Endodermal cell (in vitro differentiated cells): ENCODE measurements at regions not wholly inside any gene's neighbourhood (a gene's known extent, or its start where the extent isn't known, plus 50 kb on each side); places are given as distances from the start of the nearest gene placed in this dataset.
"Not testable (repeated sequence)": the region's sequence is repeated elsewhere in the genome, so short reads cannot be mapped to it uniquely, and the experiment has no call there.

Experiments
- DNase-seq: peaks from one replicate; pipeline ENCODE4 v3.0.0-alpha.2; 2017
- H3K27ac ChIP-seq: 2 replicates; pipeline ENCODE4 v1.5.1; 2013; ENCODE audit warnings: mild to moderate bottlenecking, low read depth, low read length, moderate library complexity
- H3K27me3 ChIP-seq: 2 replicates; pipeline ENCODE4 v1.6.1; 2013; ENCODE audit warnings: mild to moderate bottlenecking, low read length, moderate library complexity; ENCODE audit not compliant: insufficient read depth, control insufficient read depth, poor library complexity, severe bottlenecking
- H3K36me3 ChIP-seq: 2 replicates; pipeline ENCODE4 v1.7.0; 2013; ENCODE audit warnings: mild to moderate bottlenecking, low read length, moderate library complexity; ENCODE audit not compliant: control insufficient read depth, insufficient read depth
- H3K4me1 ChIP-seq: one replicate; pipeline ENCODE4 v1.7.0; 2013; ENCODE audit warnings: low read length; ENCODE audit not compliant: control insufficient read depth, insufficient read depth
- H3K4me3 ChIP-seq: 2 replicates; pipeline ENCODE4 v1.5.1; 2013; ENCODE audit warnings: mild to moderate bottlenecking, low read length, moderate library complexity
- H3K9ac ChIP-seq: 2 replicates; pipeline ENCODE4 v1.6.1; 2013; ENCODE audit warnings: mild to moderate bottlenecking, low read length, moderate library complexity; ENCODE audit not compliant: poor library complexity, severe bottlenecking; ENCODE audit errors: extremely low read depth
- H3K9me3 ChIP-seq: 2 replicates; pipeline ENCODE4 v1.6.1; 2013; ENCODE audit warnings: mild to moderate bottlenecking, low read length, moderate library complexity; ENCODE audit not compliant: control insufficient read depth
- H3K27ac Mint-ChIP-seq: 2 replicates; pipeline ENCODE4 v1.8.0; 2020; ENCODE audit warnings: mixed read lengths
- H3K27me3 Mint-ChIP-seq: 2 replicates; pipeline ENCODE4 v1.8.0; 2021; ENCODE audit warnings: mild to moderate bottlenecking, mixed read lengths; ENCODE audit not compliant: insufficient read depth
- H3K36me3 Mint-ChIP-seq: 2 replicates; pipeline ENCODE4 v1.8.0; 2020; ENCODE audit warnings: low read depth, mixed read lengths
- H3K4me1 Mint-ChIP-seq: 2 replicates; pipeline ENCODE4 v1.8.0; 2020; ENCODE audit warnings: mixed read lengths
- H3K4me3 Mint-ChIP-seq: 2 replicates; pipeline ENCODE4 v1.8.0; 2020; ENCODE audit warnings: mild to moderate bottlenecking, moderate library complexity, mixed read lengths
- H3K9me3 Mint-ChIP-seq: 2 replicates; pipeline ENCODE4 v1.8.0; 2020; ENCODE audit warnings: mild to moderate bottlenecking, mixed read lengths
- CTCF ChIP-seq: fragments of 200-600 bp; sonication (generic); conservative IDR thresholded peaks from 2 replicates; pipeline ENCODE4 v1.5.0; 2021; ENCODE audit warnings: antibody characterized with exemption, mild to moderate bottlenecking
- WGBS, 2 experiments: methylation state at CpG; one replicate each; pipeline versions ENCODE4 v1.1.5 to v1.1.7; 2013; ENCODE audit warnings: missing lambda C conversion rate in 2 of 2, mixed read lengths in 1 of 2; ENCODE audit not compliant: insufficient coverage in 1 of 2, insufficient read length in 1 of 2; 5-methylcytosine and 5-hydroxymethylcytosine counted together

- H3K36me3 Mint-ChIP-seq = no peaks in the 10 kb centered on the region
- no peak for TF ChIP-seq CTCF
- H3K4me1 Mint-ChIP-seq = peaks cover 3% of the 10 kb centered on the region
- Histone ChIP-seq H3K36me3 (no peaks in the 10 kb centered on the region), H3K9me3 (peaks cover 24% of the 10 kb centered on the region), H3K9ac (no peak overlapping the region), H3K27ac (no peak overlapping the region), H3K4me1 (no peaks in the 10 kb centered on the region), H3K4me3 (no peak overlapping the region), H3K27me3 (peaks cover 5% of the 10 kb centered on the region)
- no peaks in the 10 kb centered on the region for H3K27me3 Mint-ChIP-seq
- H3K9me3 Mint-ChIP-seq = peaks cover 30% of the 10 kb centered on the region
- no CpG with 5 or more reads among the region's 1 CpG for WGBS, 2 experiments
- no peak for DNase-seq
- no peak overlapping the region for H3K4me3 Mint-ChIP-seq
- H3K27ac Mint-ChIP-seq = no peak overlapping the region
These were observed 216.1 kb downstream of the SLITRK1 start for GRCh38 chr13:83666141-83666540.

GRCh38 chr13:83657281-83657680 lies 225.0 kb downstream of the SLITRK1 start:
- H3K4me3 Mint-ChIP-seq = no peak overlapping the region
- no peak overlapping the region for H3K9ac ChIP-seq
- DNase-seq = no peak
- no peaks in the 10 kb centered on the region for H3K4me1 Mint-ChIP-seq
- WGBS, 2 experiments = 83 to 92% methylated on average over 1 to 2 of the region's 2 CpGs
- H3K27ac Mint-ChIP-seq = no peak overlapping the region
- no peaks in the 10 kb centered on the region for H3K4me1 ChIP-seq
- no peaks in the 10 kb centered on the region for H3K9me3 Mint-ChIP-seq
- no peaks in the 10 kb centered on the region for H3K9me3 ChIP-seq
- no peak overlapping the region for H3K27ac ChIP-seq
- no peaks in the 10 kb centered on the region for H3K27me3 Mint-ChIP-seq
- H3K36me3 ChIP-seq = no peaks in the 10 kb centered on the region
- no peak overlapping the region for H3K4me3 ChIP-seq
- TF ChIP-seq CTCF = no peak
- H3K36me3 Mint-ChIP-seq = no peaks in the 10 kb centered on the region
- no peaks in the 10 kb centered on the region for H3K27me3 ChIP-seq

- H3K36me3 ChIP-seq, H3K4me1 Mint-ChIP-seq, H3K4me3 Mint-ChIP-seq, H3K27me3 Mint-ChIP-seq, H3K4me3 ChIP-seq, H3K9me3 ChIP-seq, H3K9ac ChIP-seq, H3K36me3 Mint-ChIP-seq, H3K4me1 ChIP-seq, H3K27ac ChIP-seq, H3K27ac Mint-ChIP-seq, H3K27me3 ChIP-seq, H3K9me3 Mint-ChIP-seq, DNase-seq: not testable (repeated sequence)
- WGBS, 2 experiments = 63 to 100% methylated on average over 2 to 3 of the region's 3 CpGs
These were observed 239.7 kb downstream of the SLITRK1 start for GRCh38 chr13:83642617-83643016.

GRCh38 chr13:83634601-83635000 lies 247.7 kb downstream of the SLITRK1 start:
- Mint-ChIP-seq H3K4me1 (no peaks in the 10 kb centered on the region), H3K4me3 (no peak overlapping the region), H3K27ac (no peak overlapping the region), H3K27me3 (no peaks in the 10 kb centered on the region), H3K9me3 (no peaks in the 10 kb centered on the region), H3K36me3 (no peaks in the 10 kb centered on the region)
- WGBS, 2 experiments = 87 to 88% methylated on average over 2 of the region's 2 CpGs
- H3K36me3 ChIP-seq = no peaks in the 10 kb centered on the region
- no peak for DNase-seq
- no peak for TF ChIP-seq CTCF
- no peaks in the 10 kb centered on the region for H3K27me3 ChIP-seq
- no peak overlapping the region for H3K4me3 ChIP-seq
- no peaks in the 10 kb centered on the region for H3K4me1 ChIP-seq
- H3K9me3 ChIP-seq = no peaks in the 10 kb centered on the region
- H3K9ac ChIP-seq = no peak overlapping the region
- no peak overlapping the region for H3K27ac ChIP-seq
